ENCODE measurements at regions not wholly inside any gene's neighbourhood (a gene's known extent, or its start where the extent isn't known, plus 50 kb on each side); places are given as distances from the start of the nearest gene placed in this dataset.
"Not testable (repeated sequence)": the region's sequence is repeated elsewhere in the genome, so short reads cannot be mapped to it uniquely, and the experiment has no call there.

- H3K9me3 ChIP-seq (ENCODE audit: control insufficient read depth, insufficient read depth, low read length), result no peaks in the 10 kb centered on the region
- H3K4me1 ChIP-seq (ENCODE audit: insufficient read depth, low read length), result no peaks in the 10 kb centered on the region
- no peaks in the 10 kb centered on the region for H3K36me3 ChIP-seq (ENCODE audit: insufficient read depth, low read length)
- H3K9ac ChIP-seq (ENCODE audit: low read depth, low read length), result no peak overlapping the region
Observed at GRCh38 chr15:39018966-39019365, 454.4 kb upstream of the RASGRP1 start.

GRCh38 chr15:39021341-39021740, 456.7 kb upstream of the RASGRP1 start:
- no peaks in the 10 kb centered on the region for H3K9me3 ChIP-seq (ENCODE audit: control insufficient read depth, insufficient read depth, low read length)
- no peak overlapping the region for H3K9ac ChIP-seq (ENCODE audit: low read depth, low read length)
- H3K36me3 ChIP-seq (ENCODE audit: insufficient read depth, low read length), result no peaks in the 10 kb centered on the region
- peaks cover 11% of the 10 kb centered on the region; the same call in 1 of the 2 replicates for H3K4me1 ChIP-seq (ENCODE audit: insufficient read depth, low read length)

GRCh38 chr15:39022532-39023305, 458.1 kb upstream of the RASGRP1 start:
- Histone ChIP-seq H3K9ac (ENCODE audit: low read depth, low read length) (no peak overlapping the region), H3K36me3 (ENCODE audit: insufficient read depth, low read length) (no peaks in the 10 kb centered on the region), H3K4me1 (ENCODE audit: insufficient read depth, low read length) (peaks cover 11% of the 10 kb centered on the region; the same call in 1 of the 2 replicates), H3K9me3 (ENCODE audit: control insufficient read depth, insufficient read depth, low read length) (no peaks in the 10 kb centered on the region)

- Histone ChIP-seq H3K4me1 (ENCODE audit: insufficient read depth, low read length) (peaks cover 15% of the 10 kb centered on the region; the same call in 1 of the 2 replicates), H3K9me3 (ENCODE audit: control insufficient read depth, insufficient read depth, low read length) (no peaks in the 10 kb centered on the region)
Observed at GRCh38 chr15:39025321-39025720, 460.7 kb upstream of the RASGRP1 start.

GRCh38 chr15:39025881-39026280, 461.3 kb upstream of the RASGRP1 start:
- Histone ChIP-seq H3K9me3 (ENCODE audit: control insufficient read depth, insufficient read depth, low read length) (no peaks in the 10 kb centered on the region), H3K36me3 (ENCODE audit: insufficient read depth, low read length) (no peaks in the 10 kb centered on the region), H3K4me1 (ENCODE audit: insufficient read depth, low read length) (peaks cover 15% of the 10 kb centered on the region; the same call in 1 of the 2 replicates), H3K9ac (ENCODE audit: low read depth, low read length) (no peak overlapping the region)

More at GRCh38 chr15:39025321-39025720, 460.7 kb upstream of the RASGRP1 start:
- no peak overlapping the region for H3K9ac ChIP-seq (ENCODE audit: low read depth, low read length)
- no peaks in the 10 kb centered on the region for H3K36me3 ChIP-seq (ENCODE audit: insufficient read depth, low read length)

GRCh38 chr15:39028069-39028468, 463.5 kb upstream of the RASGRP1 start:
- Histone ChIP-seq H3K4me1 (ENCODE audit: insufficient read depth, low read length) (peaks cover 15% of the 10 kb centered on the region; the same call in 1 of the 2 replicates), H3K36me3 (ENCODE audit: insufficient read depth, low read length) (no peaks in the 10 kb centered on the region), H3K9ac (ENCODE audit: low read depth, low read length) (no peak overlapping the region), H3K9me3 (ENCODE audit: control insufficient read depth, insufficient read depth, low read length) (no peaks in the 10 kb centered on the region)

- Histone ChIP-seq H3K4me1 (ENCODE audit: insufficient read depth, low read length) (peaks cover 9% of the 10 kb centered on the region; the same call in 1 of the 2 replicates), H3K36me3 (ENCODE audit: insufficient read depth, low read length) (no peaks in the 10 kb centered on the region)
Observed at GRCh38 chr15:39029741-39030140, 465.1 kb upstream of the RASGRP1 start.

GRCh38 chr15:39030291-39031070, 465.9 kb upstream of the RASGRP1 start:
- Histone ChIP-seq H3K36me3 (ENCODE audit: insufficient read depth, low read length) (no peaks in the 10 kb centered on the region), H3K9me3 (ENCODE audit: control insufficient read depth, insufficient read depth, low read length) (no peaks in the 10 kb centered on the region), H3K9ac (ENCODE audit: low read depth, low read length) (no peak overlapping the region), H3K4me1 (ENCODE audit: insufficient read depth, low read length) (peaks cover 3% of the 10 kb centered on the region; the same call in 1 of the 2 replicates)

More at GRCh38 chr15:39029741-39030140, 465.1 kb upstream of the RASGRP1 start:
- Histone ChIP-seq H3K9me3 (ENCODE audit: control insufficient read depth, insufficient read depth, low read length) (no peaks in the 10 kb centered on the region), H3K9ac (ENCODE audit: low read depth, low read length) (no peak overlapping the region)

- Histone ChIP-seq H3K36me3 (ENCODE audit: insufficient read depth, low read length) (no peaks in the 10 kb centered on the region), H3K9me3 (ENCODE audit: control insufficient read depth, insufficient read depth, low read length) (no peaks in the 10 kb centered on the region), H3K4me1 (ENCODE audit: insufficient read depth, low read length) (0 out of 2 replicates have a peak, but pooled peaks cover 3% of the 10 kb centered on the region), H3K9ac (ENCODE audit: low read depth, low read length) (no peak overlapping the region)
Observed at GRCh38 chr15:39031596-39031995, 467.0 kb upstream of the RASGRP1 start.

GRCh38 chr15:39034816-39035215, 470.2 kb upstream of the RASGRP1 start:
- Histone ChIP-seq H3K9ac (ENCODE audit: low read depth, low read length) (no peak overlapping the region), H3K36me3 (ENCODE audit: insufficient read depth, low read length) (no peaks in the 10 kb centered on the region), H3K4me1 (ENCODE audit: insufficient read depth, low read length) (no peaks in the 10 kb centered on the region), H3K9me3 (ENCODE audit: control insufficient read depth, insufficient read depth, low read length) (no peaks in the 10 kb centered on the region)

GRCh38 chr15:39037611-39038010, 473.0 kb upstream of the RASGRP1 start:
- not testable (repeated sequence) for H3K9ac ChIP-seq (ENCODE audit: low read depth, low read length); H3K4me1 ChIP-seq (ENCODE audit: insufficient read depth, low read length)

GRCh38 chr15:39040861-39041260, 476.2 kb upstream of the RASGRP1 start:
- no peaks in the 10 kb centered on the region for H3K36me3 ChIP-seq (ENCODE audit: insufficient read depth, low read length)
- H3K9ac ChIP-seq (ENCODE audit: low read depth, low read length), result no peak overlapping the region
- no peaks in the 10 kb centered on the region for H3K4me1 ChIP-seq (ENCODE audit: insufficient read depth, low read length)

More at GRCh38 chr15:39037611-39038010, 473.0 kb upstream of the RASGRP1 start:
- H3K9me3 ChIP-seq (ENCODE audit: control insufficient read depth, insufficient read depth, low read length); H3K36me3 ChIP-seq (ENCODE audit: insufficient read depth, low read length): not testable (repeated sequence)

GRCh38 chr15:39041979-39042495, 477.4 kb upstream of the RASGRP1 start:
- no peaks in the 10 kb centered on the region for H3K36me3 ChIP-seq (ENCODE audit: insufficient read depth, low read length)
- H3K9ac ChIP-seq (ENCODE audit: low read depth, low read length), result no peak overlapping the region
- H3K9me3 ChIP-seq (ENCODE audit: control insufficient read depth, insufficient read depth, low read length), result no peaks in the 10 kb centered on the region
- no peaks in the 10 kb centered on the region for H3K4me1 ChIP-seq (ENCODE audit: insufficient read depth, low read length)

More at GRCh38 chr15:39040861-39041260, 476.2 kb upstream of the RASGRP1 start:
- no peaks in the 10 kb centered on the region for H3K9me3 ChIP-seq (ENCODE audit: control insufficient read depth, insufficient read depth, low read length)

GRCh38 chr15:39051626-39052322, 487.2 kb upstream of the RASGRP1 start:
- no peaks in the 10 kb centered on the region for H3K4me1 ChIP-seq (ENCODE audit: insufficient read depth, low read length)
- H3K9ac ChIP-seq (ENCODE audit: low read depth, low read length), result no peak overlapping the region
- H3K36me3 ChIP-seq (ENCODE audit: insufficient read depth, low read length), result no peaks in the 10 kb centered on the region

More at GRCh38 chr15:39051626-39052322, 487.2 kb upstream of the RASGRP1 start:
- H3K9me3 ChIP-seq (ENCODE audit: control insufficient read depth, insufficient read depth, low read length), result peaks cover 9% of the 10 kb centered on the region; the same call in 1 of the 2 replicates

Data from ES-I3 (cell line).